AG09319 (cell line): ENCODE measurements at regions not wholly inside any gene's neighbourhood (a gene's known extent, or its start where the extent isn't known, plus 50 kb on each side); places are given as distances from the start of the nearest gene placed in this dataset.

ENCODE experiments used
- DNase-seq: peaks from one replicate; pipeline ENCODE4 v3.0.0-alpha.2; 2010; ENCODE audit warnings: low read depth; ENCODE audit errors: extremely low read depth
- TF ChIP-seq, protein P1 (sequence below): IDR thresholded peaks from 2 replicates; pipeline ENCODE4 v1.5.1; 2011; ENCODE audit warnings: low read depth, mild to moderate bottlenecking, inconsistent platforms, low read length, moderate library complexity

DNA sequence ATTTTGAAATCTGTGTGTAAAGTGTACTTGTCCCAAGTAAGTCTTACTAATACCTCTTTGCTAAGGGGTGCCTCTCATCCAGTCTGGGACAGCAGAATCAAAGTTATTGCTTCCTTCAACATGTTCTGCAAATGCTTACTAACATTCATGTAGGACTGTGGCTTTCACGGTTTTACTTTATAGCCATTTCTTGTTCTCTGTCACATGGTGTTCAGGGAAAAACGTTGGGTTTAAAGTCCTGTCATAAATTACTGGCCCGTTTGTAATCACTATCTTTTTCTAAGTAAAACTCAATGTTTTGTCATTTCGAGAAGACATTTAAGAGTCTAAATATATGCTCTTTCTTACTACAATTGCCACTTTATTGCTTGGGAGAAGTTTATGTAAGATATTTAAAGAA lies 321.1 kb downstream of the STIM2 start:
- TF ChIP-seq, protein P1, sequence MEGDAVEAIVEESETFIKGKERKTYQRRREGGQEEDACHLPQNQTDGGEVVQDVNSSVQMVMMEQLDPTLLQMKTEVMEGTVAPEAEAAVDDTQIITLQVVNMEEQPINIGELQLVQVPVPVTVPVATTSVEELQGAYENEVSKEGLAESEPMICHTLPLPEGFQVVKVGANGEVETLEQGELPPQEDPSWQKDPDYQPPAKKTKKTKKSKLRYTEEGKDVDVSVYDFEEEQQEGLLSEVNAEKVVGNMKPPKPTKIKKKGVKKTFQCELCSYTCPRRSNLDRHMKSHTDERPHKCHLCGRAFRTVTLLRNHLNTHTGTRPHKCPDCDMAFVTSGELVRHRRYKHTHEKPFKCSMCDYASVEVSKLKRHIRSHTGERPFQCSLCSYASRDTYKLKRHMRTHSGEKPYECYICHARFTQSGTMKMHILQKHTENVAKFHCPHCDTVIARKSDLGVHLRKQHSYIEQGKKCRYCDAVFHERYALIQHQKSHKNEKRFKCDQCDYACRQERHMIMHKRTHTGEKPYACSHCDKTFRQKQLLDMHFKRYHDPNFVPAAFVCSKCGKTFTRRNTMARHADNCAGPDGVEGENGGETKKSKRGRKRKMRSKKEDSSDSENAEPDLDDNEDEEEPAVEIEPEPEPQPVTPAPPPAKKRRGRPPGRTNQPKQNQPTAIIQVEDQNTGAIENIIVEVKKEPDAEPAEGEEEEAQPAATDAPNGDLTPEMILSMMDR: no peak
- no peak for DNase-seq

DNA sequence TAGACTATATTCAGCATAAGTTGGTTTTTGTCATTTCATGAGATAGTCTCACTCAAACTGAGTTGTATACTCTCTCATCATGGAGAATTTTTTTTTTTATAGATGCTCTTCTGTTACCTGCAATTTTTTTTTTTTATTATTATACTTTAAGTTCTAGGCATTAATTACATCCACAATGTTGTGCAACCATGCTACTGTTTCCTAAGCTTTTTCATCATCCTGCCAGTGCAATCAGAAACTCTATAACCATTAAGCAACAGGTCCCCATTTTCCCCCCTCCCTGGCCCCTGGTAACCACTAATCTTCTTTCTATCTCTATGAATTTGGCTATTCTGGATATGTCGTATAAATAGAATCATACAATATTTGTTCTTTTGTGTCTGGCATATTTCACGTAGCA lies 321.6 kb downstream of the STIM2 start:
- TF ChIP-seq, protein P1: no peak
- DNase-seq: no peak

DNA sequence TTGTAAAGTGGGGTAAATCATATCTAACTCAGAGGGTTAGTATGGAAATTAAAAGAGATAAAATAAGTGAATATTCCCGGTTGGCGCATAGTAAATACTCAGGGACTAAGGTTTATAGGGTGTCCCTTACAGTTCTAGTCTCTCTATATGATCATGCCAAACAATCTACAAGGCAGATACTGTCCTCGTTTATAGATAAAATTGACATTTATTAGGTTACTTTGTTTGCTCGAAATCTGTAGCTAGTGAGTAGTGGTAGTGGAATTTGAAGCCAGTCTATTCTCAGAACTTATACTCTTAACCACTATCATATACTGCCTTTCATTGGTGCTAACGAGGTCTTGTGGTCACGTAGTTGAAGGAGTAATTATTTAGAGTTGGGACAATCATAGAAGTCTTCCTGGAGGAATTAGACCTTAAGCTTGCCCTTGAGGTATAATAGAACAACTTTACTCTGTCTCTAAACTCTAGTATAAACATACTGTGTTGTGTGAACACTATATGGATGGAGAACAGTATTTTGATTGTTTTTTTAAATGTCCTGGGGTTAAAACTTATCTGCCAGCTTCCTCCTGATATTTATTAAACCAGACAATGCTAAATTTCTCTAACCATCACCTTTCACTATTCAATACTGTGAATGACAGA lies 324.0 kb downstream of the STIM2 start:
- DNase-seq: no peak
- TF ChIP-seq, protein P1: no peak

DNA sequence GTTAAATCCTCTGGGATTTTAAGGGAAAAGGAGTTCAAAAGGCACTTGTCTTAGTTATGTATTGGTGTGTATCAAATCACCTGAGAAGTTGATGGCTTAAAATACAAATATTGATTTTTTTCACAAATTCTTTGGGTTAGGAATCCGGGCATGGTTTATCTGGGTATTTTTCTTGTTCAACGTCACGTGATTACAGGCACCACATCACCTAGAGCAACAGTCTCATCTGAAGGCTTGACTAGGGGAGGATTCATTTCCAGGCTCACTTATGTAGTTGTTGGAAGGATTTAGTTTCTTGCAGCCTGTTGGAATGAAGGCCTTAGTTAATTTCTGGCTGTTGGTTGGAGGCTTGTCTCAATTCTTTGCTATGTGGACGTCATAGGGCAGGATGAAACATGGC lies 326.1 kb downstream of the STIM2 start:
- no peak for DNase-seq
- TF ChIP-seq, protein P1: no peak

DNA sequence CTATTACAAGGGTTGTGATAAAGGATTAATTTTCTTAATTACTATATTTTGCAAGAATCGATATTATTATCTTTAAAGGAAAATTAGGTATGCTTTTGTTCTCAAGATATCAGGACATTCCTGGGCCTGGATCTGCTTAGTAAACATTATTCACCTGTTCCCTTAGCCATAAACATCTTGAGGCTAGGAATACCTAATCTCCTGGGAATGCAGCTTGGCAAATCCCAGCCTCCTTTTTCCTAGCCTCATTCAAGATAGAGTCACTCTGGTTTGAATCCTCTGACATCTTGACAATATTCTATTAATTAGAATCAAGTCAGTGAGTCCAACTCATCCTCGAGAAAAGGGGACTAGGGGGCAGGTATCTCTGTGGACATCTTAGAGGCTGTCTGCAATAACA lies 327.1 kb downstream of the STIM2 start:
- TF ChIP-seq, protein P1: no peak
- DNase-seq: no peak

DNA sequence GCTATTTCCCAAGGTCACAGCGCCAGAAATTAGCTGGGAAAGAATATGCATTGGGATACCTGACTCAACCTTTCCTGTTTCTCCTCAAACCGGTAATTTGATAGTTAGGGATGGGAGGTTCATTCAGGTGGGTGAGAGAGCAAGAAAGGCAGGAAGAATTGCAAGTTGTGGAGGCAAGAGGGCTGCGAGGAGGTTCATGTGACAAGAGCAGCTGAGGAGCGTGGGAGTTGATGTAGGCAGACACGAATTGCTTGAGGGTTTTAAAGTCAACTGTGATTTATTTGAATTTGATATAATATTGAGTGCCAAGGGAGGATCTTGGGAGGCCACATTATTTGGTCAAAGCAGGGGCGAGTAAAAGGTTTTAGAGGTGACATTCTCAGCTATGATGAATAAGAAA lies 329.0 kb downstream of the STIM2 start:
- DNase-seq: no peak
- TF ChIP-seq, protein P1: no peak

DNA sequence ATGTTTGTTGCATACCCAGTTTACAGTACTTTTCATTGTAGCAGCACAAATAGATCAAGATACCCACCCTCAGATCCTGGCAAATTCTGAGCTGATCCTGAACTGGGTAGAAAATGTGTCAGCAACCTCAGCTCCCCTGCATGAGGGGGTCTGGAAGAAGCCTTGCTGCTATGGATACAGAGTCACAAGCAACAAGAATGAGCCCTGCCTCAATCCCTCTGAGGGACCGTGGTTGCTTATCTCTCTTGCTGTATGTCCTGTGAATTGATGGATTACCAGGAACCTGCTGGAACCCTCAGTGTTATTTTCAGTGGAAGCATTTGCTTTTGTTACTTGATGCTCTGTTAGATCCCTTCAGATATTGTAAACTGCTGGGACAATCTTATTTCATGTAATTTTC lies 331.0 kb downstream of the STIM2 start:
- TF ChIP-seq, protein P1: no peak
- no peak for DNase-seq
